CD4-positive, alpha-beta T cell (primary cell): ENCODE measurements at regions not wholly inside any gene's neighbourhood (a gene's known extent, or its start where the extent isn't known, plus 50 kb on each side); places are given as distances from the start of the nearest gene placed in this dataset.

Source experiments
- ATAC-seq: fragments of 200-7000 bp; cut with Tn5 transposase; one replicate; pipeline ENCODE4 v1.10.0; 2022; ENCODE audit warnings: mild to moderate bottlenecking; ENCODE audit not compliant: poor library complexity
- CTCF ChIA-PET: fragments of 350-600 bp; sonication (Branson Sonifier 250); formaldehyde crosslinking; loops from one replicate; lab custom pipeline; 2021; ENCODE audit warnings: antibody characterized with exemption, inconsistent platforms; lab: Charles Lee
- POLR2A ChIA-PET: fragments of 350-600 bp; sonication (Branson Sonifier 250); formaldehyde crosslinking; loops from one replicate; lab custom pipeline; 2021; ENCODE audit warnings: antibody characterized with exemption, inconsistent platforms; lab: Charles Lee
- DNase-seq, 14 experiments: peaks; one replicate each; pipeline ENCODE4 v3.0.0-alpha.2; 2013 to 2020; ENCODE audit warnings: mixed read lengths in 2 of 14
- H3K27ac ChIP-seq, 2 donors: one replicate each; pipeline versions ENCODE4 v1.5.1 to v1.7.0; 2013; ENCODE audit warnings: low read length in 2 of 2, low read depth in 1 of 2, mild to moderate bottlenecking in 1 of 2
- H3K27me3 ChIP-seq, 2 experiments: 1 replicate in 1 of 2; 2 replicates in 1 of 2; pipeline versions ENCODE4 v1.6.1 to v1.7.0; 2013; ENCODE audit warnings: low read length in 2 of 2, control low read depth in 1 of 2, mild to moderate bottlenecking in 1 of 2, moderate library complexity in 1 of 2; ENCODE audit not compliant: insufficient read depth in 2 of 2, control insufficient read depth in 1 of 2
- H3K36me3 ChIP-seq: one replicate; pipeline ENCODE4 v1.6.1; 2013; ENCODE audit warnings: low read length, control low read depth; ENCODE audit not compliant: insufficient read depth
- H3K4me1 ChIP-seq: one replicate; pipeline ENCODE4 v1.6.1; 2013; ENCODE audit warnings: low read length, control low read depth; ENCODE audit not compliant: insufficient read depth
- H3K4me3 ChIP-seq: one replicate; pipeline ENCODE4 v1.5.1; 2013; ENCODE audit warnings: mild to moderate bottlenecking, low read length, moderate library complexity
- H3K9me3 ChIP-seq, 2 experiments: 1 replicate in 1 of 2; 2 replicates in 1 of 2; pipeline versions ENCODE4 v1.6.1 to v1.7.0; 2013; ENCODE audit warnings: low read length in 2 of 2, mild to moderate bottlenecking in 2 of 2, control low read depth in 1 of 2, moderate library complexity in 1 of 2; ENCODE audit not compliant: control insufficient read depth in 1 of 2, insufficient read depth in 1 of 2
- H3K27ac Mint-ChIP-seq: one replicate; pipeline ENCODE4 v1.8.0; 2020; ENCODE audit warnings: mixed read lengths
- H3K27me3 Mint-ChIP-seq: one replicate; pipeline ENCODE4 v1.8.0; 2021; ENCODE audit warnings: mixed read lengths
- H3K36me3 Mint-ChIP-seq: one replicate; pipeline ENCODE4 v1.8.0; 2021; ENCODE audit warnings: low read depth, mixed read lengths
- H3K4me1 Mint-ChIP-seq: one replicate; pipeline ENCODE4 v1.8.0; 2021; ENCODE audit warnings: low read depth, mixed read lengths
- H3K4me3 Mint-ChIP-seq: one replicate; pipeline ENCODE4 v1.8.0; 2020; ENCODE audit warnings: mild to moderate bottlenecking, mixed read lengths
- H3K9me3 Mint-ChIP-seq: one replicate; pipeline ENCODE4 v1.8.0; 2020; ENCODE audit warnings: mixed read lengths
- CTCF ChIP-seq: fragments of 200-600 bp; IDR thresholded peaks from one replicate; pipeline ENCODE4 v1.8.0; 2022; ENCODE audit warnings: antibody characterized with exemption, mild to moderate bottlenecking
- intact Hi-C, 2 experiments: fragments of 100-400 bp; cut with DNase I in 1 of 2; cut with micrococcal nuclease in 1 of 2; formaldehyde crosslinking; loops; one replicate each; pipeline versions ENCODE4 v1.15.1 to v1.9.0; 2023 to 2025; cut with DNase I, micrococcal nuclease

DNA sequence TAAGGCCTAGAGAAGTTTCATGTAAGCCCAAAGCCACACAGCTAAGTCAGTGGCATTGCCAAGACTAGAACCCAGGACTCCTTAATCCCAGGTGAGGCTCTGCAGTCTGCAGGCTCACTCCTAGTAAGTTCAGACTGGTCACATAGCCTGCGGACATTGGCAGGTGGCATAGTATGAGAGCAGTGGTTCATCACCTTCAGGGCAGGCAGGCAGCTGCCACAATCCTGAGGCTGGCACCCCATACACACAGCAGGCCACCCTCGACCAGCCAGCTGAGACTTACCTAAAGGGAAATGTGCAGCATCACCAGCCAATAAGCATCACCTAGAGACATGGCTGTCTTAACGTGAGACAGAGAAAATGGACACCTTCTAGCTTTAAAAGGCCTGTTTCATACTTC, 231.6 kb upstream of the UBASH3B start:
- H3K36me3 Mint-ChIP-seq: no peaks in the 10 kb centered on the region
- Histone ChIP-seq H3K36me3 (no peaks in the 10 kb centered on the region), H3K27ac (no peak overlapping the region), H3K9me3 (no peaks in the 10 kb centered on the region), H3K27me3 (no peaks in the 10 kb centered on the region), H3K4me3 (no peak overlapping the region), H3K4me1 (no peaks in the 10 kb centered on the region)
- no peak overlapping the region for H3K27ac Mint-ChIP-seq
- no peaks in the 10 kb centered on the region for H3K4me1 Mint-ChIP-seq
- POLR2A ChIA-PET: no interaction called here
- CTCF ChIA-PET: no interaction called here
- no peak for ATAC-seq
- TF ChIP-seq CTCF: no peak
- H3K9me3 Mint-ChIP-seq: no peaks in the 10 kb centered on the region
- intact Hi-C loops: no loop called here
- no peak overlapping the region for H3K4me3 Mint-ChIP-seq
- peaks cover 9% of the 10 kb centered on the region for H3K27me3 Mint-ChIP-seq
- DNase-seq: no peak

DNA sequence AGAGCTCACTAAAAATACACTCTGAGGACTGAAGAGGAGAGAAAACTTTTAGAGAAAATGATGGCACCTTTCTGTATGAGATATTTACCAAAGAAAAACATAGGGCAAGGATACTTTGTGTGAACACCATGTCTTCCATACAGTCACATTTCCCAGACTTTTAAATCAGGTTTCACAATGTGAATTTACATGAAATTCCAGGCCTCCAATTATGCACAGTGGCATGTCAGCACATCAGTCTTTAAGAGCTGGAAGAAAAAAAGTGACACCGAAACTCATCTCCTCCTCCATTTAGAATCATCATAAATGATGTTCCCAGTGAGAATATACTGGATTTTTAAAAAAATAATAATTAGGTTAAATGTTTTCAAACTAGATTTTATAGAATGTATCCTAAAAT, 232.2 kb upstream of the UBASH3B start:
- no peaks in the 10 kb centered on the region for H3K4me1 ChIP-seq
- intact Hi-C loops: no loop called here
- no peaks in the 10 kb centered on the region for H3K36me3 ChIP-seq
- no peaks in the 10 kb centered on the region for H3K4me1 Mint-ChIP-seq
- no peaks in the 10 kb centered on the region for H3K9me3 ChIP-seq
- H3K27me3 Mint-ChIP-seq: peaks cover 9% of the 10 kb centered on the region
- ChIA-PET CTCF (no interaction called here), POLR2A (no interaction called here)
- TF ChIP-seq CTCF: no peak
- ATAC-seq (no peak), DNase-seq (no peak)
- no peaks in the 10 kb centered on the region for H3K36me3 Mint-ChIP-seq
- no peak overlapping the region for H3K27ac ChIP-seq
- no peak overlapping the region for H3K4me3 Mint-ChIP-seq
- no peaks in the 10 kb centered on the region for H3K27me3 ChIP-seq
- H3K27ac Mint-ChIP-seq: no peak overlapping the region
- no peaks in the 10 kb centered on the region for H3K9me3 Mint-ChIP-seq
- no peak overlapping the region for H3K4me3 ChIP-seq

GRCh38 chr11:122422682-122423081, 232.8 kb upstream of the UBASH3B start:
- no peak overlapping the region for H3K27ac ChIP-seq
- TF ChIP-seq CTCF: no peak
- no peak for DNase-seq
- ChIA-PET POLR2A (no interaction called here), CTCF (no interaction called here)
- intact Hi-C loops: no loop called here
- Mint-ChIP-seq H3K27ac (no peak overlapping the region), H3K9me3 (no peaks in the 10 kb centered on the region), H3K36me3 (no peaks in the 10 kb centered on the region), H3K4me3 (no peak overlapping the region), H3K4me1 (no peaks in the 10 kb centered on the region), H3K27me3 (peaks cover 9% of the 10 kb centered on the region)
- no peaks in the 10 kb centered on the region for H3K27me3 ChIP-seq
- no peak for ATAC-seq
- H3K4me3 ChIP-seq: no peak overlapping the region
- H3K36me3 ChIP-seq: no peaks in the 10 kb centered on the region
- no peaks in the 10 kb centered on the region for H3K4me1 ChIP-seq
- no peaks in the 10 kb centered on the region for H3K9me3 ChIP-seq
